HepG2 (cell line): ENCODE measurements at regions not wholly inside any gene's neighbourhood (a gene's known extent, or its start where the extent isn't known, plus 50 kb on each side); places are given as distances from the start of the nearest gene placed in this dataset.

Experiments
- ATAC-seq: fragments of 200-7000 bp; cut with Tn5 transposase; 3 replicates; pipeline ENCODE4 v1.9.1; 2020; ENCODE audit warnings: mild to moderate bottlenecking, moderate library complexity
- BruUV-seq: library from RNA; stranded (reverse); fragments of 400-500 nt; replicated peaks from 2 replicates; lab custom pipeline; 2021; lab: Mats Ljungman, UMichigan
- CTCF ChIA-PET: fragments of 300-600 bp; formaldehyde crosslinking; extraction: SDS; loops from one replicate; lab custom pipeline; 2021; ENCODE audit warnings: low total read pairs, inconsistent platforms, low intra/inter-chr PET ratio; lab: Yijun Ruan, JAX
- POLR2A ChIA-PET: fragments of 350-600 bp; sonication (Branson Sonifier 250); formaldehyde crosslinking; loops from one replicate; lab custom pipeline; 2020; ENCODE audit warnings: antibody characterized with exemption, inconsistent platforms; lab: Yijun Ruan, JAX
- DNase-seq: peaks from one replicate; pipeline ENCODE4 v3.0.0-alpha.2; 2015; ENCODE audit warnings: low spot score
- FAIRE-seq: peaks from 3 replicates; lab custom pipeline; 2011; peaks lifted over from hg19 to GRCh38; lab: Jason Lieb, UNC
- H2AFZ ChIP-seq: one replicate; pipeline ENCODE4 v1.6.1; 2011; ENCODE audit warnings: low read length, inconsistent platforms
- H3K27ac ChIP-seq: fragments of 300-600 bp; 3 replicates; pipeline ENCODE4 v1.8.0; 2011; ENCODE audit warnings: mixed run types, mild to moderate bottlenecking, mixed read lengths, low read length, inconsistent platforms; ENCODE audit not compliant: insufficient read depth; ENCODE audit errors: extremely low read length
- H3K27me3 ChIP-seq, 2 experiments: fragments of 200-600 bp in 1 of 2; 2 replicates in 1 of 2; 3 replicates in 1 of 2; pipeline versions ENCODE4 v1.6.0 to v1.8.0; 2011; ENCODE audit warnings: low read length in 2 of 2, mild to moderate bottlenecking in 2 of 2, moderate library complexity in 2 of 2, inconsistent platforms in 1 of 2; ENCODE audit not compliant: insufficient read depth in 2 of 2, control insufficient read depth in 1 of 2
- H3K36me3 ChIP-seq, 2 experiments: fragments of 200-600 bp in 1 of 2; replicated peaks in 1 of 2; 2 replicates in 1 of 2; 3 replicates in 1 of 2; pipeline versions ENCODE4 v1.5.1 to v1.8.0; 2011; ENCODE audit warnings: low read length in 2 of 2, inconsistent platforms in 1 of 2; ENCODE audit not compliant: insufficient read depth in 2 of 2, control insufficient read depth in 1 of 2
- H3K4me1 ChIP-seq: 2 replicates; pipeline ENCODE4 v1.5.1; 2012; ENCODE audit warnings: low read length, inconsistent platforms; ENCODE audit not compliant: insufficient read depth
- H3K4me2 ChIP-seq: 2 replicates; pipeline ENCODE4 v1.6.0; 2011; ENCODE audit warnings: low read depth, low read length, inconsistent platforms
- H3K4me3 ChIP-seq, 3 experiments: fragments of 200-600 bp in 1 of 3; sonication (generic), shearing (Covaris generic) in 1 of 3; replicated peaks in 1 of 3; 2 replicates each; pipeline ENCODE4 v1.5.1; 2011 to 2016; ENCODE audit warnings: low read length in 3 of 3, inconsistent platforms in 2 of 3, low read depth in 2 of 3, mild to moderate bottlenecking in 2 of 3, control low read depth in 1 of 3, mixed read lengths in 1 of 3; ENCODE audit not compliant: insufficient read depth in 1 of 3
- H3K79me2 ChIP-seq: one replicate; pipeline ENCODE4 v1.6.1; 2011; ENCODE audit warnings: low read length, inconsistent platforms; ENCODE audit not compliant: insufficient read depth
- H3K9ac ChIP-seq: 2 replicates; pipeline ENCODE4 v1.6.0; 2011; ENCODE audit warnings: mild to moderate bottlenecking, low read depth, low read length, inconsistent platforms; ENCODE audit not compliant: insufficient read depth
- H3K9me3 ChIP-seq: 2 replicates; pipeline ENCODE4 v1.5.1; 2012; ENCODE audit warnings: mild to moderate bottlenecking, low read length
- H4K20me1 ChIP-seq: 2 replicates; pipeline ENCODE4 v1.6.0; 2011; ENCODE audit warnings: inconsistent platforms, mild to moderate bottlenecking, low read length, moderate library complexity; ENCODE audit not compliant: insufficient read depth
- DPF2 ChIP-seq: sonication (generic); formaldehyde crosslinking; IDR thresholded peaks from 2 replicates; pipeline ENCODE4 v1.4.0; 2020; ENCODE audit warnings: mild to moderate bottlenecking, low read depth, missing genetic modification reagents, borderline replicate concordance
- GPN1 ChIP-seq: sonication (generic); formaldehyde crosslinking; IDR thresholded peaks from 2 replicates; pipeline ENCODE4 v1.5.1; 2020; ENCODE audit warnings: missing genetic modification reagents, borderline replicate concordance
- ISX ChIP-seq: sonication (generic); formaldehyde crosslinking; conservative IDR thresholded peaks from 2 replicates; pipeline ENCODE4 v1.5.0; 2020; ENCODE audit warnings: missing genetic modification reagents
- KDM6A ChIP-seq: IDR thresholded peaks from 2 replicates; pipeline ENCODE4 v1.6.1; 2016; ENCODE audit warnings: low read depth
- KMT2A ChIP-seq: sonication (generic); formaldehyde crosslinking; IDR thresholded peaks from 2 replicates; pipeline ENCODE4 v1.4.0; 2020; ENCODE audit warnings: missing genetic modification reagents
- SP2 ChIP-seq: sonication (generic); formaldehyde crosslinking; IDR thresholded peaks from 2 replicates; pipeline ENCODE4 v1.5.1; 2020; ENCODE audit warnings: mild to moderate bottlenecking, missing genetic modification reagents
- TAF1 ChIP-seq: sonication (generic); formaldehyde crosslinking; IDR thresholded peaks from 2 replicates; pipeline ENCODE4 v1.4.0; 2020; ENCODE audit warnings: missing genetic modification reagents
- TARDBP ChIP-seq: sonication (generic); formaldehyde crosslinking; IDR thresholded peaks from 2 replicates; pipeline ENCODE4 v1.8.0; 2022; ENCODE audit warnings: mild to moderate bottlenecking, missing genetic modification reagents
- TRAFD1 ChIP-seq: sonication (generic); formaldehyde crosslinking; IDR thresholded peaks from 2 replicates; pipeline ENCODE4 v1.5.1; 2020; ENCODE audit warnings: missing genetic modification reagents, mild to moderate bottlenecking, borderline replicate concordance
- ZMYM2 ChIP-seq: sonication (generic); formaldehyde crosslinking; IDR thresholded peaks from 2 replicates; pipeline ENCODE4 v1.8.0; 2022; ENCODE audit warnings: mild to moderate bottlenecking, missing genetic modification reagents
- ZNF333 ChIP-seq: sonication (generic); formaldehyde crosslinking; IDR thresholded peaks from 2 replicates; pipeline ENCODE4 v1.4.0; 2020; ENCODE audit warnings: mild to moderate bottlenecking, missing genetic modification reagents, borderline replicate concordance
- ZNF703 ChIP-seq: sonication (generic); formaldehyde crosslinking; IDR thresholded peaks from 2 replicates; pipeline ENCODE4 v1.5.1; 2020; ENCODE audit warnings: missing genetic modification reagents, mild to moderate bottlenecking, moderate library complexity, borderline replicate concordance
- ZNF747 ChIP-seq: sonication (generic); formaldehyde crosslinking; IDR thresholded peaks from 2 replicates; pipeline ENCODE4 v1.8.1; 2023; ENCODE audit warnings: missing genetic modification reagents, mild to moderate bottlenecking, borderline replicate concordance
- ZNF839 ChIP-seq: sonication (generic); formaldehyde crosslinking; IDR thresholded peaks from 2 replicates; pipeline ENCODE4 v1.4.0; 2020; ENCODE audit warnings: missing genetic modification reagents, mild to moderate bottlenecking, borderline replicate concordance
- ZSCAN9 ChIP-seq: IDR thresholded peaks from 2 replicates; pipeline ENCODE4 v1.6.1; 2016; ENCODE audit warnings: borderline replicate concordance
- WGBS: methylation state at CpG from one replicate; pipeline ENCODE4 v1.1.6; 2017; ENCODE audit warnings: low lambda C conversion rate; 5-methylcytosine and 5-hydroxymethylcytosine counted together
- in situ Hi-C: cut with HindIII; loops from 2 replicates; pipeline ENCODE4 v1.10.0; 2017; ENCODE audit warnings: low pct_unique_long_range_greater_than_20kb; ENCODE audit not compliant: extremely low pct_ligation_motif_present
- intact Hi-C: fragments of 100-400 bp; cut with micrococcal nuclease; formaldehyde crosslinking; loops from one replicate; pipeline ENCODE4 v1.10.0; 2022; ENCODE audit not compliant: unreplicated experiment

DNA sequence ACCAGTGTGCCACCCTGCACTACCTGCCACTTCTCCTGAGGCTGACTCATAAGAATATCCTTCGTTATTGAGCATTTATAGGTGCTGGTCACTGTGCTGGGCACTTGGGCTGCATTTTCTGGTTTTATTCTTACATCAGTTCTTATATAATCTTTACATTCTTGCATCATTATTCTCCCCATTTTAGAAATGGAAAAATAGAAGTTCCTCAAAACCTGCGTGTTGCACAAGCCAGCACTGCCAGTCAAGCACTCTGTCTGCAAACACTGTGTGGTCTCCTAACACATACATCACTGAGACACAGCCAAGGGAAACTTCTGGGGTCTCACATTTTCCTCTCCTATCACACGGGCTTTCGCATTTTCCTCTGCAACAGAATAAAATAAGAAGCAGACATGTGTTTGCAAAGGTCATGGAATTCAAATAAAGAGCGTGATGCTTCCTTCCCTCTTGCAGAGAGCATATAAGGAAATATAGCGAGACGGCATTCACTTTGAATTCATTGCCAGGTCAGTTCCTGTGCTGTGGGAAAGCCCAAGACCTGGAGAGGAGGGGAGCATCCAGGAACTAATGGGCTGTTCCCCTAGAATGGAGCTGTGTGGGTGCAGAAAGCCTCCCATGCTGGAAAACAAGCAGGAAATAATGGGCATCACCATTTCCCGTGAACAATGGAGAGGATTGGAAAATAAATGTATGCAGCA, 73.9 kb upstream of the SEZ6L start:
- no peak overlapping the region for H2AFZ ChIP-seq
- in situ Hi-C loops, result no loop called here
- no peaks in the 10 kb centered on the region for H3K9me3 ChIP-seq
- H3K36me3 ChIP-seq, result no peaks in the 10 kb centered on the region
- no peak for TF ChIP-seq SP2
- TF ChIP-seq ISX (CRISPR knock-in tag), result no peak
- TF ChIP-seq KMT2A, result no peak
- TF ChIP-seq TARDBP (CRISPR knock-in tag), result no peak
- no peak for TF ChIP-seq ZNF747 (CRISPR knock-in tag)
- no peak for TF ChIP-seq GPN1 (CRISPR knock-in tag)
- no peak for TF ChIP-seq ZNF839 (CRISPR knock-in tag)
- H3K27ac ChIP-seq, result no peak overlapping the region
- H3K9ac ChIP-seq, result no peak overlapping the region
- no peak overlapping the region for H3K4me2 ChIP-seq
- DNase-seq, result no peak
- no peak for FAIRE-seq
- ATAC-seq, result no peak
- intact Hi-C loops, result no loop called here
- ChIA-PET CTCF (no interaction called here), POLR2A (no interaction called here)
- H3K4me1 ChIP-seq, result no peaks in the 10 kb centered on the region
- no TSS peak for BruUV-seq
- H3K27me3 ChIP-seq, result peaks cover 0 to 19% of the 10 kb centered on the region in 2 experiments; a peak in 2 of 5 replicates
- 25% methylated on average over 8 of the region's 8 CpGs for WGBS
- no peak overlapping the region for H3K4me3 ChIP-seq
- no peaks in the 10 kb centered on the region for H4K20me1 ChIP-seq
- H3K79me2 ChIP-seq, result no peaks in the 10 kb centered on the region

DNA sequence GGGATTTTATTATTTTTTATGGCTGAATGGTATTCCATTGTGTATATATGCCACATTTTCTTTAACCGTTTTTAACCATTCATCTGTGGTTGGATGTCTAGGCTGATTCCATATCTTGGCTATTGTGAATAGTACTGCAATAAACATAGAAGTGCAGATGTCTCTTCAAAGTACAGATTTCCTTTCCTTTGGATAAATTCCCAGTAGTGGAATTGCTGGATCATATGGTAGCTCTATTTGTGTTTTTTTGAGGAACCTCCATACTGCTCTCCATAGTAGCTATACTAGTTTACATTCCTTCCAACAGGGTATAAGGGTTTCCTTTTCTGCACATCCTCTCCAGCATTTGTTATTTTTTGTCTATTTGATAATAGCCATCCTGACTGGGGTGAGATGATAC, 71.9 kb upstream of the SEZ6L start:
- no peaks in the 10 kb centered on the region for H4K20me1 ChIP-seq
- ChIA-PET POLR2A (no interaction called here), CTCF (no interaction called here)
- no peak overlapping the region for H3K4me2 ChIP-seq
- no peak for FAIRE-seq
- no peaks in the 10 kb centered on the region for H3K9me3 ChIP-seq
- intact Hi-C loops, result no loop called here
- no peak overlapping the region for H3K27ac ChIP-seq
- no TSS peak for BruUV-seq
- ATAC-seq, result no peak
- DNase-seq, result no peak
- H2AFZ ChIP-seq, result no peak overlapping the region
- H3K4me3 ChIP-seq, result no peak overlapping the region
- H3K79me2 ChIP-seq, result no peaks in the 10 kb centered on the region
- no peak for TF ChIP-seq KDM6A (CRISPR knock-in tag)
- no peak for TF ChIP-seq ZNF747 (CRISPR knock-in tag)
- TF ChIP-seq TARDBP (CRISPR knock-in tag), result no peak
- TF ChIP-seq TRAFD1, result no peak
- no peak for TF ChIP-seq DPF2 (CRISPR knock-in tag)
- no peak for TF ChIP-seq ZSCAN9
- no peak for TF ChIP-seq ZNF703
- TF ChIP-seq ZNF333 (CRISPR knock-in tag), result no peak
- TF ChIP-seq ZMYM2, result no peak
- no peak for TF ChIP-seq TAF1 (CRISPR knock-in tag)
- H3K27me3 ChIP-seq, result peaks cover 0 to 10% of the 10 kb centered on the region in 2 experiments; a peak in 1 of 5 replicates
- no peaks in the 10 kb centered on the region for H3K4me1 ChIP-seq
- no peaks in the 10 kb centered on the region for H3K36me3 ChIP-seq
- H3K9ac ChIP-seq, result no peak overlapping the region
- in situ Hi-C loops, result no loop called here
- WGBS, result 0% methylated on average over 1 of the region's 1 CpG
